GM18505 (cell line): ENCODE measurements at regions not wholly inside any gene's neighbourhood (a gene's known extent, or its start where the extent isn't known, plus 50 kb on each side); places are given as distances from the start of the nearest gene placed in this dataset.

Experiments
- ATAC-seq: cut with Tn5 transposase; IDR thresholded peaks from one replicate; pipeline ENCODE4 v1.9.1; 2021; ENCODE audit not compliant: unreplicated experiment
- POLR2A ChIP-seq: IDR thresholded peaks from 4 replicates; pipeline ENCODE4 v1.6.1; 2011; ENCODE audit warnings: borderline replicate concordance; ENCODE audit not compliant: insufficient read depth, insufficient read length; ENCODE audit errors: extremely low read depth

DNA sequence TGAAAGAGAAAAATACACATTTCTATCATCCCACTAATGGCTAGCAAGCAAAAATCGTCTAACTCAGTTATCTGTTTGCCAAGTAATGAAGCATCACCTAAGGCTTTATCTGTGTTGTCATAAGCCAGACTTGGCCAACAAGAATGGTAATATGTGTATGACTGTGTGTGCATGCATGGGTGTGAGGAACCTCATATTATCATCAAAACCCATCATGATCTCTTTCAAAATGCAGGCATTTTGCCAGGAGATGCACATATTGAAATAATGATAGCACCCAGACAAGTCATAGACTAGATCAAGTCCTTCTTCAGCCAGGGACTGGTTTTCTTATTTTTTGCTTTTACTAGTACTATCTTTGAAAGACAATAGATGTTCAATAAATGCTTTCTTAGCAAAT is 172.5 kb upstream of the FMR1 start:
- TF ChIP-seq POLR2A: no peak
- ATAC-seq: no peak

DNA sequence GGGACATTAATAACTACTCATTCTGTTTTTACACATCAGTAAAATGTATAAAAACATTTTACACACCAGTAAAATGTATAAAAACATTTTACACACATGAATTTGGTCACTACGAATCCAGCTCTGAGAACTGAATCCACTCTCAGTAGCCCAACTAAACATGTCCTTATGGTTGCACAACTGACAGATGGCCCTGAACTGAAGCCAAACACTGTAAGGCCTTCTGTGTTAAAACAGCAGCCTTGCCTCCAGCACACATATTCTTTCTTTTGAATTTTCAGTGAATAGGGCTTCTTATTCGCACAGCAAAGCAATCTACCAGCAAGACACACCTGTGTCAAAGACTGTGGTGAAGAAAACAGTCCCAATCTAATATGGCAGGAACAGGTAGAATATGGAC is 169.9 kb upstream of the FMR1 start:
- TF ChIP-seq POLR2A: no peak
- no peak for ATAC-seq

DNA sequence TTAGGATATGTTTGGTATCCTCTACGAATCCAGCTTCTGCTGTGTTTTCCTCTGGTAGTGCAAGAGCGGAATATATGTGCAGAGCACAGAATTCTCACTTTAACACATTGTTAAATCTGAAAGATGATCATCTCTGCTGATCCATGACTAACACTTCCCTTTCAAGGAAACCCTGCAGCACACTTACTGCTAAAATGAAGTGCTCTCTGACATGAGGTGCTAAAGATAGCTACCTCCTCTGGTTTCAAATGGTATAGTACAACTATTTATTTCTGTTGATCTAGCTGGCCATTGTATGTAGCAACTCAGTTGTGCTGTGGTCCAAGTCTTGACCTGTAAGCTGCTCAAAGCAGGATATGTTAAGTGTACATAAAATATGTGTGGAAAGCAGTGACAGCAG is 162.4 kb upstream of the FMR1 start:
- TF ChIP-seq POLR2A: no peak
- ATAC-seq: no peak

DNA sequence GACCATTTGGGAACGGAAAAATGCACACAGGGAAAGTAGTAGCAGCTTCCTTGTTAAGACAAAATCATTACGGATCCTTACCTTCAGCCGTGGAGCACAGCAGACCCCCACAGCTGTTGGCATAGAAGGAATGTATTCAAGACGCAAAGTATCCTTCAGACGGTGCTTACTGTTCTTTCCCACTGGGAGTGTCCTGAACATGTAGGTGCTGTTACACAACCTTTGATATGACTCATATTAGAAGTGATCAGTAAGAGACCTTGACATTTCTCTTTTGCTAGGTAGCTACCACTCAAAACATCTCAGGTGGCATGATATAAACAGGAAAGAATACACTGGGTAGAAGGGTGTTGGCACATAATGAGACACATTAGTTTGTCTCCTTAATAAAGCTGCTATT is 154.0 kb upstream of the FMR1 start:
- ATAC-seq: no peak
- no peak for TF ChIP-seq POLR2A

DNA sequence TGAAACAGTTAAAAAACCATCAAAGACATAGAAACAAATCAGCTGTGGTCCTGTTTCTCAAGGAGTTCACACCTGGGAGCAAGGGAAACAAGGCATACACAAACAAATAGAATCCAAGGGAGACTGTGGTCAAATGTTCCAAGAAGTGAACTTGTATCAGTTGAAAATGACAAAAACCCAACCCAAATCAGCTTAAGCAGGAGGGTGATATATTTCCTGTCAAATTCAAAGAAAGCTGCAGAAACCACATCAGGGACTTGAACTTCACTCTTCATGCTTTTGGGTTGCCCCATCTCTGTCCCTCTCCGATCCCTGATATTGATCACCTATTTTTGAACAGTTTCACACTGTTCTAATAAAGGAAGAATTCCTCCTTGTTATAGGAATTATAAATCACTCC is 148.6 kb upstream of the FMR1 start:
- no peak for TF ChIP-seq POLR2A
- no peak for ATAC-seq

DNA sequence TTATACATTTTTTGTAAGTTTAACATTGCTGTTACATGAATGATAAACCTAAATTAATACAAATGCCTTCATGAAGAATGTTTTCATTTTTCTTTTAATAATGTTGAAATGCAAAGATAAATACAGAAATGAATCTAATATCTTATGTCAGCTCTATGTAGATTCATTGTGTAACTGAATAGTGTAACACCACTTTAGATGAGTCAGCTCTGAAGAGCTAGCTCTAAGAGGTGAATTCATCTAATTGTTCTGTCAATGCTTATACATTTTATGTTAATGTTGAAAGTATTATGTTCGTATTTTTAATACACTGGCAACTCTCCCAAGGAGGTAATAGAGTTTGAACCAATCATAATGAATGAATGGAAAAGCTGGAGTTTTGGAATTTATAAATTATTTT is 146.9 kb upstream of the FMR1 start:
- no peak for TF ChIP-seq POLR2A
- ATAC-seq: no peak

DNA sequence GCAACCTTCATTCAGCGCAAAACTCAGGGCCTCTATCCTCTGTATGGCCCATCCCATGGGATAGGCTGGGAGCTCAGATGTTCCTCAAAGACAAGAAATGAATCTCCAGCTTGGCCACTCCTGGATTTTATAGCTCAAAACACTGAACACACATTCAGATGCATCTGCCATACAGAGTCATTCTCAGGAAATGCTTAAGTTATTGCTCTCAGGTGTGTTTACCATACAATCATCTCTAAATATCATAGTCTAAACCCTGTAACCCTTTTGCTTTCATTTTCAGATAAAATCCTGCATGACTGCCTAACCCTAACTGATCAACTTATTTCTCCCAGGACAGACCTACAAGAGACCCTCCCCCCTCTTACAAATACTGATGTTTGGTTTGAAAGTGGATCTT is 140.9 kb upstream of the FMR1 start:
- TF ChIP-seq POLR2A: no peak
- no peak for ATAC-seq

DNA sequence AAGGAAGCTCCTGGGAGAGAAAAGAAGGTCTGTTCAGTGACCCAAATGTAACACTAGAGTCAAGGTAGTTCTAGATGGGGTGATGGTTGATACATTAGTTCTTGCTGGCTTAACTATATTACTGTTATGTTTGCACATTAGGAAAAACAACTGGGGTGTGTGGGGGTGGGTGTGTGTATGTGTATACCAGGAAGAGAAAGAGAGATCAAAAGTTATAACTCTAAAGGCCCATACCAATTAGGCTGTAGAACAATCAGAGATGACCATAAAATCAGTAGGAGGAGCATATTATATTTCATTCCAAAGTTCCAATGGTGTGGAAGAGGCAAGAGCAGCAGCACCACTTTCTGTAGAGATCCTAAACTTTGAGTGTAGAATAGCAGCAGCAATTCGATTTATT is 134.7 kb upstream of the FMR1 start:
- TF ChIP-seq POLR2A: no peak
- ATAC-seq: no peak

DNA sequence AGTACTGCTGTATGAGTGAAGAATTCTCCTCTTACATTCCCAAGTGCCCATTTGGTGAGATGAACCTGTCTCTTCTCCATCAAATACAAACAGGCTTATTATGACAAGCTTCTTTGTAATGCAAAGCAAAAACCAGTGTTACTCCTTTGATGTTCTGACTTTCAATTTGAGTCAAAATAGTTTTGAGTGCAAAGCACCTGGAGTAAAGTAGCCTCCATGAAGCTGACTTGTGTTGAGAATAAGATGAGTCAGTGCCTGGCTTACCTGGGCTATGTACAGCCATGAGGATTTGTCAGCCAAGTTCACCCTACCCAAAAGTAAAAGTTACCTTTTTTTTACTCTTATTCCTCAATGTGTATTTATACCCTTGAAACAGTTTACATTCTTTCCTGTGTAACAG is 132.5 kb upstream of the FMR1 start:
- no peak for ATAC-seq
- TF ChIP-seq POLR2A: no peak

DNA sequence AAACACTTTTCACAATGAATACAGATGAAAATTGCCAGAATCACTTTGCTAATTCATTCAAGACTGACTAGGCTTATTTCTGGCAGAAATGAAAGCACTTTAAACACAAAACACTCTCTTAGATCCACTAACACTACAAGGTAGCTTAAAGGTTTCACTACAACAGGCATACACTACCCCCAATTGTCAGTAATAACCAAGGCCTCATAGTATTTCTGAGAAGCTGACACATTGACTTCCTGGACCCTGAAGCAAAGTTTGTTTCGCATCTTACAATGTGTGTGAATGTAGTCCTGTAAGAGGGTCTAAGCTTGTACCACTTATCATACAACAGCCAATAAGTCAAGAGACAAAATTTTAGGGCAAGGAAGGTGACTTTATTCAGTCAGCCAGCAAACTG is 129.9 kb upstream of the FMR1 start:
- no peak for TF ChIP-seq POLR2A
- ATAC-seq: no peak

DNA sequence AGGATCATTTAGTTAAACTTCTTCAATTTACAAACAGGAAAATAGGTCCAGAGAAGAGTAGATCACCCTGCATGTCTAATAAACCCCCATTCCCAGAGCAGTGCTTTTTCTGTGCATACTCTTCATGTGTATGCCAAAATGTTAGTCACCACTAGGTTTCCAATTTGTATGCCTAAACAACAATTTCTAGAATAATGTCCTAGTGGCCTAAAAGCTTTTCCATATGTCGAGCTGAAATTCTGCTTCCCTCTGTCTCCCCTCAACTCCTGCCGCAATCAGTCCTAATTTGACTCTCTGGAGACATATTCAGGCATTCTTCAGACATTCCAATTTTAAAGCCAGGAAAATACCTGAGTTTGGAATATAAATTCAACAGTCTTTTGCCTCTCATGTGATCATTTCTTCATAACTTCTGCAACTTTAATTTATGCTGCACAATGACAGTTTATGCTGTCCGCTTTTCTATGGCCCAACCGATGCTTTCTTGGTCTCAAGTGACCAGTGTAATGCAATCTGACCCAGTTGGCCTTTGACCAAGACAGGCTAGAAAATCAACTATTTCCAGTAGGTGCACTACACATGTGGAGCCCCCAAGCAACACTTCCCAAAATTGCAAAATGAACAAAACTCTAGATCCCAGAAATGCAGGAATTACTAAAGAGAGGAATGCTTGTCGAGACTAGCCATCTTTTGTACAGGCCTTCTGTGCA is 122.9 kb upstream of the FMR1 start:
- no peak for ATAC-seq
- no peak for TF ChIP-seq POLR2A

DNA sequence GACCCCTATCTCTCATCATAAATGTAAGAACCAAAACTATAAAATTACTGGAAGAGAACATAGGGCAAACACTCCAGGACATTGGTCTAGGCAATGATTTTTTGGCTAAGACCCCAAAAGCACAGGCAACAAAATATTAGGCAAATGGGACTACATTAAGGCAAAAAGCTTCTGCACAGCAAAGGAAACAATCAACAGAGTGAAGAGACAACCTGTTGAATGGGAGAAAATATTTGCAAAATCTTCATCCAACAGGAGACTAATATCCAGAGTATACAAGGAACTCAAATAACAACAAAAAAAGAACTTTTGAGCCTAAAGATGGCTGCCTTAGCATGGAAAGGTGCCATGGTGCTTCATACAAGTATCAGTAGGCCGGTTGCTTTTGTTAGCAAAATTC is 111.1 kb upstream of the FMR1 start:
- no peak for TF ChIP-seq POLR2A
- ATAC-seq: no peak

DNA sequence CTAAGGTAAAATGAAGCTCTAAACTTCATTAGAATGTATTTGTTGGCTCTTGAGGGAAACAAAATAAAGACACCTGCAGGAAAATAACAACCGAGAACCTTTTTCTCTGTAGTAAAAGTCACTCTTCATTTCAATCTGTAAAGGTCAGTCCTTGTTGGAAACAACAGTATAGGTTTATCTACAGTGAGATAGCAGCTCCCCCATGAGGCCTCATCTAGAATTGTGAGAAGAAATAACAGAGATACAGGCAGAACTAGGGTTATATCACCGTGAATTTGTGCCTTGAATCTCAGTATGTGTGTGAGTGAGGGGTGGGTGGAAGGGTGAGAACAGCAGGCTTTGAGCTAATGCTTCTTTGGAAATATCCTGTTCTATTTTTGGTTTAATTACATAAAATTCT is 107.8 kb upstream of the FMR1 start:
- ATAC-seq: peak; percentile 76
- TF ChIP-seq POLR2A: no peak

DNA sequence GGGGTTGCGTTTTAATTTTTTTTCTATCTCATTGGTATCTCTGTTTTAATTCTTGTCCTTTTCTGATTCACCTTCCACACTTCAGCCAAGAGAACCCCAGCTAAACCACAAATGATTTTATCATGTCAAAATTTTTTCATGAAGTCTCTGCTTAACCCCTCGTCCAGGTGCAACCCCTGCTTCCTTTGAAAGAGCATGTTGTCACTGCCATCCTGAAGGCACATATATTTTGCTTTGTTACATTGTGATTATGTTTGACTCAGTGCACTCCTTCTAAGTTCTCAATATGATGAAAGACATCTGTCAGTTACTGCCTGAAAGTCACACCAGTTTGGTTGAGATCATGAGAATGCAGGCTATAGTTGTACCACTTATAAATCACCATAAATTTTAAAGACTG is 99.9 kb upstream of the FMR1 start:
- no peak for TF ChIP-seq POLR2A
- ATAC-seq: no peak

DNA sequence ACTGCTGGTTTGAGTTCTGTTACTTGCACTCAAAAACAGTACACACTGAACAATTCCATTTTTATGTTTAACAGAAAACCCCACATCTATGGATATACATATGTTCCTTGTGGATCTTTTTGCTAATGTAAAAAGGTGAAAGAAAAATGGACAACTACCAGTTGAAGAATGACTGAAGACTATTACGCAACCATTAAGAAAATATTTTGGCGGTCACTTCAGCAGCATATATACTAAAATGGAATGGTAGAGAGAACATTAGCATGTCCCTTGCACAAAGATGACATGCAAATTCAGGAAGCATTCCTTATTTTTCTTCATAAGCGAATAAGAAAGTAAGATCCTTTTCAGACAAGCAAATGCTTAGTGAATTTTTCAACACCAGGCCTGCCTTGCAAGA is 84.6 kb upstream of the FMR1 start:
- no peak for ATAC-seq
- no peak for TF ChIP-seq POLR2A
